IMR-90 (cell line): ENCODE measurements at regions not wholly inside any gene's neighbourhood (a gene's known extent, or its start where the extent isn't known, plus 50 kb on each side); places are given as distances from the start of the nearest gene placed in this dataset.

Source experiments
- NFE2L2 ChIP-seq: fragments of 150-350 bp; IDR thresholded peaks from 2 replicates; pipeline ENCODE4 v1.6.1; 2016; ENCODE audit warnings: low read depth, mild to moderate bottlenecking, low read length
- POLR2A ChIP-seq: IDR thresholded peaks from 2 replicates; pipeline ENCODE4 v1.6.1; 2012; ENCODE audit warnings: mild to moderate bottlenecking, low read depth, low read length
- TF ChIP-seq, protein P1 (sequence below): fragments of 150-350 bp; IDR thresholded peaks from 2 replicates; pipeline ENCODE4 v1.6.1; 2017; ENCODE audit warnings: mild to moderate bottlenecking, antibody characterized with exemption, low read length, low read depth
- TF ChIP-seq, protein P2 (sequence below): conservative IDR thresholded peaks from 2 replicates; pipeline ENCODE4 v1.5.1; 2012; ENCODE audit warnings: mild to moderate bottlenecking, low read depth, low read length, improper control_type of control experiment

DNA sequence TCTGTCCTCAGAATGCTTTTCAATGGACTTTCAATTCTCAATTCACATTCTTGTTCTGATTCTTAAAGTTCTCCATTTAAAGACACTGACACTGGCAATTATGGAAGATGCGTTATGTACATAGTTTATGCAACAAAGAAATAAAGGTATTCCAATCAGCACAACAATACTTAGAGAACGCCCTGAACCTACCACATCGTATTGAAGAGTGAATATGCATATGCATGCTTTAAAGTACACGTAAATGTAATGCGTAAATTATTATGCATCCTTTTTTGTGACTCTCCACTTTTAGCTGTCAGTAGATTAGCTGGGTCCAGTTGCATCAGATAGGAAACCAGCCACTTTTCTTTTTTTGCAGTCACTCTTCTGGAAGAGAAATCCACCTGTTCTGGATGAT lies 83.5 kb downstream of the RBM43 start:
- TF ChIP-seq, protein P1, sequence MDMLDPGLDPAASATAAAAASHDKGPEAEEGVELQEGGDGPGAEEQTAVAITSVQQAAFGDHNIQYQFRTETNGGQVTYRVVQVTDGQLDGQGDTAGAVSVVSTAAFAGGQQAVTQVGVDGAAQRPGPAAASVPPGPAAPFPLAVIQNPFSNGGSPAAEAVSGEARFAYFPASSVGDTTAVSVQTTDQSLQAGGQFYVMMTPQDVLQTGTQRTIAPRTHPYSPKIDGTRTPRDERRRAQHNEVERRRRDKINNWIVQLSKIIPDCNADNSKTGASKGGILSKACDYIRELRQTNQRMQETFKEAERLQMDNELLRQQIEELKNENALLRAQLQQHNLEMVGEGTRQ = no peak
- TF ChIP-seq, protein P2, sequence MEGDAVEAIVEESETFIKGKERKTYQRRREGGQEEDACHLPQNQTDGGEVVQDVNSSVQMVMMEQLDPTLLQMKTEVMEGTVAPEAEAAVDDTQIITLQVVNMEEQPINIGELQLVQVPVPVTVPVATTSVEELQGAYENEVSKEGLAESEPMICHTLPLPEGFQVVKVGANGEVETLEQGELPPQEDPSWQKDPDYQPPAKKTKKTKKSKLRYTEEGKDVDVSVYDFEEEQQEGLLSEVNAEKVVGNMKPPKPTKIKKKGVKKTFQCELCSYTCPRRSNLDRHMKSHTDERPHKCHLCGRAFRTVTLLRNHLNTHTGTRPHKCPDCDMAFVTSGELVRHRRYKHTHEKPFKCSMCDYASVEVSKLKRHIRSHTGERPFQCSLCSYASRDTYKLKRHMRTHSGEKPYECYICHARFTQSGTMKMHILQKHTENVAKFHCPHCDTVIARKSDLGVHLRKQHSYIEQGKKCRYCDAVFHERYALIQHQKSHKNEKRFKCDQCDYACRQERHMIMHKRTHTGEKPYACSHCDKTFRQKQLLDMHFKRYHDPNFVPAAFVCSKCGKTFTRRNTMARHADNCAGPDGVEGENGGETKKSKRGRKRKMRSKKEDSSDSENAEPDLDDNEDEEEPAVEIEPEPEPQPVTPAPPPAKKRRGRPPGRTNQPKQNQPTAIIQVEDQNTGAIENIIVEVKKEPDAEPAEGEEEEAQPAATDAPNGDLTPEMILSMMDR = no peak
- TF ChIP-seq POLR2A = no peak
- no peak for TF ChIP-seq NFE2L2
